Astrocyte (in vitro differentiated cells and primary cell): ENCODE measurements at regions not wholly inside any gene's neighbourhood (a gene's known extent, or its start where the extent isn't known, plus 50 kb on each side); places are given as distances from the start of the nearest gene placed in this dataset.

Source experiments
- CTCF ChIP-seq: IDR thresholded peaks from 2 replicates; pipeline ENCODE4 v1.5.1; 2011; ENCODE audit warnings: low read depth, mild to moderate bottlenecking, inconsistent platforms, low read length, moderate library complexity; ENCODE audit not compliant: insufficient read depth
- EZH2 ChIP-seq: IDR thresholded peaks from 2 replicates; pipeline ENCODE4 v1.6.1; 2012; ENCODE audit warnings: mild to moderate bottlenecking, low read length, inconsistent platforms; ENCODE audit not compliant: insufficient read depth

GRCh38 chr10:117896517-117896916 is 150.2 kb downstream of the RAB11FIP2 start:
- TF ChIP-seq CTCF (no peak), EZH2 (no peak)
